ENCODE measurements at regions not wholly inside any gene's neighbourhood (a gene's known extent, or its start where the extent isn't known, plus 50 kb on each side); places are given as distances from the start of the nearest gene placed in this dataset.
"Not testable (repeated sequence)": the region's sequence is repeated elsewhere in the genome, so short reads cannot be mapped to it uniquely, and the experiment has no call there.

GRCh38 chr3:81886081-81886480 is 124.6 kb upstream of the GBE1 start:
- Mint-ChIP-seq H3K27ac (no peak overlapping the region), H3K36me3 (ENCODE audit: low read depth) (no peaks in the 10 kb centered on the region), H3K4me1 (ENCODE audit: low read depth) (no peaks in the 10 kb centered on the region), H3K27me3 (ENCODE audit: low read depth) (no peaks in the 10 kb centered on the region), H3K9me3 (no peaks in the 10 kb centered on the region), H3K4me3 (no peak overlapping the region)
- no peak for DNase-seq
- CTCF ChIA-PET: interaction anchor here (1.0 kb wide), 1 partner anchor 24 kb away, joined by 3 read pairs; no protein-coding TSS in a partner anchor
- intact Hi-C loops (cut with micrococcal nuclease): no loop called here

GRCh38 chr3:81884791-81885190 is 123.3 kb upstream of the GBE1 start:
- H3K4me1 Mint-ChIP-seq (ENCODE audit: low read depth): no peaks in the 10 kb centered on the region
- intact Hi-C loops (cut with micrococcal nuclease): no loop called here
- H3K9me3 Mint-ChIP-seq: peaks cover 3% of the 10 kb centered on the region
- CTCF ChIA-PET: interaction anchor here (0.6 kb wide), 1 partner anchor 880 kb away, joined by 3 read pairs; no protein-coding TSS in a partner anchor
- no peak overlapping the region for H3K27ac Mint-ChIP-seq
- H3K4me3 Mint-ChIP-seq: no peak overlapping the region
- no peaks in the 10 kb centered on the region for H3K36me3 Mint-ChIP-seq (ENCODE audit: low read depth)
- no peaks in the 10 kb centered on the region for H3K27me3 Mint-ChIP-seq (ENCODE audit: low read depth)
- DNase-seq: no peak

- H3K4me3 Mint-ChIP-seq: no peak overlapping the region
- intact Hi-C loops (cut with micrococcal nuclease): no loop called here
- DNase-seq: no peak
- no peak overlapping the region for H3K27ac Mint-ChIP-seq
- H3K9me3 Mint-ChIP-seq: peaks cover 4% of the 10 kb centered on the region
- peaks cover 14% of the 10 kb centered on the region for H3K27me3 Mint-ChIP-seq (ENCODE audit: low read depth)
- H3K36me3 Mint-ChIP-seq (ENCODE audit: low read depth): no peaks in the 10 kb centered on the region
- CTCF ChIA-PET: no interaction called here
- H3K4me1 Mint-ChIP-seq (ENCODE audit: low read depth): no peaks in the 10 kb centered on the region
These were observed 115.4 kb upstream of the GBE1 start for GRCh38 chr3:81876826-81877225.

GRCh38 chr3:81874738-81875137 is 113.3 kb upstream of the GBE1 start:
- Mint-ChIP-seq H3K27me3 (ENCODE audit: low read depth) (peaks cover 20% of the 10 kb centered on the region), H3K4me3 (no peak overlapping the region), H3K4me1 (ENCODE audit: low read depth) (no peaks in the 10 kb centered on the region), H3K36me3 (ENCODE audit: low read depth) (no peaks in the 10 kb centered on the region), H3K9me3 (peaks cover 2% of the 10 kb centered on the region), H3K27ac (no peak overlapping the region)
- intact Hi-C loops (cut with micrococcal nuclease): no loop called here
- CTCF ChIA-PET: interaction anchor here (1.0 kb wide), 1 partner anchor 35 kb away, joined by 3 read pairs; no protein-coding TSS in a partner anchor
- no peak for DNase-seq

GRCh38 chr3:81872566-81872965 is 111.1 kb upstream of the GBE1 start:
- intact Hi-C loops (cut with micrococcal nuclease): no loop called here
- Mint-ChIP-seq H3K9me3 (no peaks in the 10 kb centered on the region), H3K4me1 (ENCODE audit: low read depth) (no peaks in the 10 kb centered on the region), H3K27ac (no peak overlapping the region), H3K4me3 (no peak overlapping the region), H3K36me3 (ENCODE audit: low read depth) (no peaks in the 10 kb centered on the region), H3K27me3 (ENCODE audit: low read depth) (peaks cover 17% of the 10 kb centered on the region)
- no peak for DNase-seq
- CTCF ChIA-PET: no interaction called here

GRCh38 chr3:81871358-81872155 is 110.1 kb upstream of the GBE1 start:
- Mint-ChIP-seq H3K4me1 (ENCODE audit: low read depth) (no peaks in the 10 kb centered on the region), H3K27me3 (ENCODE audit: low read depth) (peaks cover 17% of the 10 kb centered on the region), H3K27ac (no peak overlapping the region), H3K36me3 (ENCODE audit: low read depth) (no peaks in the 10 kb centered on the region), H3K4me3 (no peak overlapping the region), H3K9me3 (no peaks in the 10 kb centered on the region)
- DNase-seq: no peak
- intact Hi-C loops (cut with micrococcal nuclease): no loop called here
- CTCF ChIA-PET: no interaction called here

- H3K4me3 Mint-ChIP-seq: no peak overlapping the region
- CTCF ChIA-PET: no interaction called here
- H3K9me3 Mint-ChIP-seq: no peaks in the 10 kb centered on the region
- H3K27me3 Mint-ChIP-seq (ENCODE audit: low read depth): peaks cover 10% of the 10 kb centered on the region
- no peak overlapping the region for H3K27ac Mint-ChIP-seq
- H3K36me3 Mint-ChIP-seq (ENCODE audit: low read depth): no peaks in the 10 kb centered on the region
- intact Hi-C loops (cut with micrococcal nuclease): no loop called here
- no peak for DNase-seq
- H3K4me1 Mint-ChIP-seq (ENCODE audit: low read depth): no peaks in the 10 kb centered on the region
These were observed 107.9 kb upstream of the GBE1 start for GRCh38 chr3:81869382-81869781.

GRCh38 chr3:81868597-81868996 is 107.2 kb upstream of the GBE1 start:
- Mint-ChIP-seq H3K4me3 (no peak overlapping the region), H3K4me1 (ENCODE audit: low read depth) (no peaks in the 10 kb centered on the region), H3K27ac (no peak overlapping the region), H3K27me3 (ENCODE audit: low read depth) (peaks cover 12% of the 10 kb centered on the region), H3K36me3 (ENCODE audit: low read depth) (no peaks in the 10 kb centered on the region), H3K9me3 (no peaks in the 10 kb centered on the region)
- DNase-seq: no peak
- intact Hi-C loops (cut with micrococcal nuclease): no loop called here
- CTCF ChIA-PET: no interaction called here

- no peak for DNase-seq
- H3K4me1 Mint-ChIP-seq (ENCODE audit: low read depth): no peaks in the 10 kb centered on the region
- H3K36me3 Mint-ChIP-seq (ENCODE audit: low read depth): no peaks in the 10 kb centered on the region
- intact Hi-C loops (cut with micrococcal nuclease): no loop called here
- H3K4me3 Mint-ChIP-seq: no peak overlapping the region
- no peak overlapping the region for H3K27ac Mint-ChIP-seq
- CTCF ChIA-PET: no interaction called here
- H3K27me3 Mint-ChIP-seq (ENCODE audit: low read depth): peaks cover 12% of the 10 kb centered on the region
- no peaks in the 10 kb centered on the region for H3K9me3 Mint-ChIP-seq
These were observed 106.4 kb upstream of the GBE1 start for GRCh38 chr3:81867875-81868274.

- CTCF ChIA-PET; H3K27ac Mint-ChIP-seq; DNase-seq; H3K4me1 Mint-ChIP-seq (ENCODE audit: low read depth); intact Hi-C loops (cut with micrococcal nuclease); H3K4me3 Mint-ChIP-seq; H3K9me3 Mint-ChIP-seq; H3K36me3 Mint-ChIP-seq (ENCODE audit: low read depth): not testable (repeated sequence)
- peaks cover 10% of the 10 kb centered on the region for H3K27me3 Mint-ChIP-seq (ENCODE audit: low read depth)
These were observed 103.7 kb upstream of the GBE1 start for GRCh38 chr3:81865164-81865563.

GRCh38 chr3:81864272-81864671 is 102.8 kb upstream of the GBE1 start:
- CTCF ChIA-PET: no interaction called here
- DNase-seq: no peak
- Mint-ChIP-seq H3K27ac (no peak overlapping the region), H3K4me1 (ENCODE audit: low read depth) (no peaks in the 10 kb centered on the region), H3K36me3 (ENCODE audit: low read depth) (no peaks in the 10 kb centered on the region), H3K9me3 (no peaks in the 10 kb centered on the region), H3K4me3 (no peak overlapping the region), H3K27me3 (ENCODE audit: low read depth) (peaks cover 10% of the 10 kb centered on the region)
- intact Hi-C loops (cut with micrococcal nuclease): no loop called here

- DNase-seq: no peak
- peaks cover 10% of the 10 kb centered on the region for H3K27me3 Mint-ChIP-seq (ENCODE audit: low read depth)
- CTCF ChIA-PET: no interaction called here
- intact Hi-C loops (cut with micrococcal nuclease): no loop called here
- no peaks in the 10 kb centered on the region for H3K4me1 Mint-ChIP-seq (ENCODE audit: low read depth)
- H3K36me3 Mint-ChIP-seq (ENCODE audit: low read depth): no peaks in the 10 kb centered on the region
- no peak overlapping the region for H3K4me3 Mint-ChIP-seq
- no peaks in the 10 kb centered on the region for H3K9me3 Mint-ChIP-seq
- H3K27ac Mint-ChIP-seq: no peak overlapping the region
These were observed 102.3 kb upstream of the GBE1 start for GRCh38 chr3:81863756-81864155.

- H3K27ac Mint-ChIP-seq: no peak overlapping the region
- H3K4me1 Mint-ChIP-seq (ENCODE audit: low read depth): no peaks in the 10 kb centered on the region
- H3K36me3 Mint-ChIP-seq (ENCODE audit: low read depth): no peaks in the 10 kb centered on the region
- DNase-seq: no peak
- H3K4me3 Mint-ChIP-seq: no peak overlapping the region
- CTCF ChIA-PET: no interaction called here
- H3K27me3 Mint-ChIP-seq (ENCODE audit: low read depth): peaks cover 10% of the 10 kb centered on the region
- no peaks in the 10 kb centered on the region for H3K9me3 Mint-ChIP-seq
- intact Hi-C loops (cut with micrococcal nuclease): no loop called here
These were observed 100.1 kb upstream of the GBE1 start for GRCh38 chr3:81861593-81861992.

Data from activated naive CD4-positive, alpha-beta T cell treated with anti-CD3 and anti-CD28 coated beads for 36 hours (primary cell).